ENCODE measurements at regions not wholly inside any gene's neighbourhood (a gene's known extent, or its start where the extent isn't known, plus 50 kb on each side); places are given as distances from the start of the nearest gene placed in this dataset.

- no peak for DNase-seq (ENCODE audit: low read depth in 2 of 2)
Measured at GRCh38 chr2:6064757-6065156, 372.6 kb downstream of the SOX11 start.

GRCh38 chr2:6065703-6066102 lies 373.5 kb downstream of the SOX11 start:
- DNase-seq (ENCODE audit: low read depth in 2 of 2): no peak

- DNase-seq (ENCODE audit: low read depth in 2 of 2): no peak
Measured at GRCh38 chr2:6067089-6067488, 374.9 kb downstream of the SOX11 start.

GRCh38 chr2:6067806-6068205 lies 375.6 kb downstream of the SOX11 start:
- no peak for DNase-seq (ENCODE audit: low read depth in 2 of 2)

GRCh38 chr2:6068429-6068828 lies 376.2 kb downstream of the SOX11 start:
- no peak for DNase-seq (ENCODE audit: low read depth in 2 of 2)

- DNase-seq (ENCODE audit: low read depth in 2 of 2): no peak
Measured at GRCh38 chr2:6069381-6069780, 377.2 kb downstream of the SOX11 start.

- DNase-seq (ENCODE audit: low read depth in 2 of 2): no peak
Measured at GRCh38 chr2:6071519-6071918, 379.3 kb downstream of the SOX11 start.

- no peak for DNase-seq (ENCODE audit: low read depth in 2 of 2)
Measured at GRCh38 chr2:6072276-6072675, 380.1 kb downstream of the SOX11 start.

- DNase-seq (ENCODE audit: low read depth in 2 of 2): no peak
Measured at GRCh38 chr2:6072768-6073167, 380.6 kb downstream of the SOX11 start.

- DNase-seq (ENCODE audit: low read depth in 2 of 2): peak; percentile 9 to 11
Measured at GRCh38 chr2:6073191-6074088, 381.3 kb downstream of the SOX11 start.

- DNase-seq (ENCODE audit: low read depth in 2 of 2): no peak
Measured at GRCh38 chr2:6074089-6074643, 382.0 kb downstream of the SOX11 start.

- DNase-seq (ENCODE audit: low read depth in 2 of 2): no peak
Measured at GRCh38 chr2:6077585-6077984, 385.4 kb downstream of the SOX11 start.

- no peak for DNase-seq (ENCODE audit: low read depth in 2 of 2)
Measured at GRCh38 chr2:6078414-6078813, 386.2 kb downstream of the SOX11 start.

GRCh38 chr2:6079405-6079804 lies 387.2 kb downstream of the SOX11 start:
- DNase-seq (ENCODE audit: low read depth in 2 of 2): no peak

GRCh38 chr2:6080932-6081753 lies 389.0 kb downstream of the SOX11 start:
- no peak for DNase-seq (ENCODE audit: low read depth in 2 of 2)

- DNase-seq (ENCODE audit: low read depth in 2 of 2): no peak
Measured at GRCh38 chr2:6081955-6082624, 389.9 kb downstream of the SOX11 start.

- no peak for DNase-seq (ENCODE audit: low read depth in 2 of 2)
Measured at GRCh38 chr2:6082625-6083018, 390.4 kb downstream of the SOX11 start.

GRCh38 chr2:6083136-6083535 lies 391.0 kb downstream of the SOX11 start:
- DNase-seq (ENCODE audit: low read depth in 2 of 2): no peak

GRCh38 chr2:6089474-6089873 lies 397.3 kb downstream of the SOX11 start:
- no peak for DNase-seq (ENCODE audit: low read depth in 2 of 2)

GRCh38 chr2:6103372-6103771 lies 411.2 kb downstream of the SOX11 start:
- no peak for DNase-seq (ENCODE audit: low read depth in 2 of 2)

- no peak for DNase-seq (ENCODE audit: low read depth in 2 of 2)
Measured at GRCh38 chr2:6103949-6104348, 411.8 kb downstream of the SOX11 start.

- DNase-seq (ENCODE audit: low read depth in 2 of 2): no peak
Measured at GRCh38 chr2:6107290-6107689, 415.1 kb downstream of the SOX11 start.
